ENCODE measurements at regions not wholly inside any gene's neighbourhood (a gene's known extent, or its start where the extent isn't known, plus 50 kb on each side); places are given as distances from the start of the nearest gene placed in this dataset.

DNA sequence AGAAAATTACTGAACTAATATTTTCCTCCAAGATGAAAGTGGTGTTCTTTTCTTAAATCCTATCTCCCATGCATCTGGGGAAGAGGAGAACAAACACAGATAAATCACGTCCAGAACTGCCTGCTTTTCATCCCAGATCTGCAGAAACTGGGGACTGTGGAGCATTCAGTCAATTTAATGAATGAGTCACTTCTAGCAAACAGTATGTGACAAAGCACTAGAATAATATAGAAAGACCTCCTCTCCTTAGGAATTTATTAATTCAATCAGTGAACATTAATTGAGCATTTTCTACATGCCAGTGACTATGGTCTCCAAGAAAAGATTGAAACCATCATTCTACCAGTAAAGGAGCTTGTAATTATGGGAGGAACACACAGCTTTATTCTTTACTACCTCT, 693.4 kb upstream of the ID2 start:
- peaks cover 2% of the 10 kb centered on the region for H3K4me1 ChIP-seq
- TF ChIP-seq, protein P1, sequence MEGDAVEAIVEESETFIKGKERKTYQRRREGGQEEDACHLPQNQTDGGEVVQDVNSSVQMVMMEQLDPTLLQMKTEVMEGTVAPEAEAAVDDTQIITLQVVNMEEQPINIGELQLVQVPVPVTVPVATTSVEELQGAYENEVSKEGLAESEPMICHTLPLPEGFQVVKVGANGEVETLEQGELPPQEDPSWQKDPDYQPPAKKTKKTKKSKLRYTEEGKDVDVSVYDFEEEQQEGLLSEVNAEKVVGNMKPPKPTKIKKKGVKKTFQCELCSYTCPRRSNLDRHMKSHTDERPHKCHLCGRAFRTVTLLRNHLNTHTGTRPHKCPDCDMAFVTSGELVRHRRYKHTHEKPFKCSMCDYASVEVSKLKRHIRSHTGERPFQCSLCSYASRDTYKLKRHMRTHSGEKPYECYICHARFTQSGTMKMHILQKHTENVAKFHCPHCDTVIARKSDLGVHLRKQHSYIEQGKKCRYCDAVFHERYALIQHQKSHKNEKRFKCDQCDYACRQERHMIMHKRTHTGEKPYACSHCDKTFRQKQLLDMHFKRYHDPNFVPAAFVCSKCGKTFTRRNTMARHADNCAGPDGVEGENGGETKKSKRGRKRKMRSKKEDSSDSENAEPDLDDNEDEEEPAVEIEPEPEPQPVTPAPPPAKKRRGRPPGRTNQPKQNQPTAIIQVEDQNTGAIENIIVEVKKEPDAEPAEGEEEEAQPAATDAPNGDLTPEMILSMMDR (IDR thresholded peaks at IDR 0.05): no peak

DNA sequence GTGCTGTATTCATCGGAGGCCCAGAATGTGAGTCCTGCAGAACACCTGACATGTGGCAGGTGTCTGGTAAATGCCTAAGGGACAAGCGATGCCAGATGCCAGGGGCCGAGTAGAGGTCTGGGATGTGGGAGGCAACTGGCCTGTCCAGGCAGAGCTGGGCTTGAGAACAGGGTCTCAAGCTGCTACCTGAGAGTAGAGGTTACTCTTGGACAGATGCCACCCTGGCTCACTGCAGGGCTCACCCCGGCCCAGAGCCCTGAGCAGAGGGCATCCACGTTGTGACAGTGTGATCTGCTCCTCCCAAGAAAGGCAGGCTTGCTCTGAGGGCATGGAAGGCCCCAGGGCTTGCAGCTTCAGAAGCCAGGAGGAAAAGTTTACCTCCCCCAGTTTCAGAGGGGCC, 692.0 kb upstream of the ID2 start:
- no peaks in the 10 kb centered on the region for H3K79me2 ChIP-seq
- TF ChIP-seq, protein P1 (IDR thresholded peaks at IDR 0.05): no peak
- H3K9me3 ChIP-seq (ENCODE audit: control insufficient read depth, low read length): no peaks in the 10 kb centered on the region
- H3K4me2 ChIP-seq (ENCODE audit: low read length): no peak overlapping the region
- H3K4me1 ChIP-seq: peaks cover 11% of the 10 kb centered on the region
- H3K27ac ChIP-seq: no peak overlapping the region
- no peak overlapping the region for H3K4me3 ChIP-seq (ENCODE audit: low read depth, low read length)
- no peaks in the 10 kb centered on the region for H3K27me3 ChIP-seq (ENCODE audit: control insufficient read depth, insufficient read depth, low read length)
- H3K9ac ChIP-seq: no peak overlapping the region
- H3K36me3 ChIP-seq (ENCODE audit: control insufficient read depth, insufficient read depth, low read length): no peaks in the 10 kb centered on the region
- no peak overlapping the region for H2AFZ ChIP-seq

More for the DNA sequence above, 693.4 kb upstream of the ID2 start:
- Histone ChIP-seq H3K36me3 (ENCODE audit: control insufficient read depth, insufficient read depth, low read length) (no peaks in the 10 kb centered on the region), H2AFZ (no peak overlapping the region), H3K4me2 (ENCODE audit: low read length) (no peak overlapping the region), H3K27ac (no peak overlapping the region), H3K79me2 (no peaks in the 10 kb centered on the region), H3K27me3 (ENCODE audit: control insufficient read depth, insufficient read depth, low read length) (no peaks in the 10 kb centered on the region), H3K9me3 (ENCODE audit: control insufficient read depth, low read length) (no peaks in the 10 kb centered on the region), H3K9ac (no peak overlapping the region), H3K4me3 (ENCODE audit: low read depth, low read length) (no peak overlapping the region)

- Histone ChIP-seq H3K27ac (no peak overlapping the region), H3K4me2 (ENCODE audit: low read length) (no peak overlapping the region), H2AFZ (no peak overlapping the region), H3K79me2 (no peaks in the 10 kb centered on the region), H3K4me1 (peaks cover 14% of the 10 kb centered on the region), H3K9me3 (ENCODE audit: control insufficient read depth, low read length) (no peaks in the 10 kb centered on the region), H3K9ac (no peak overlapping the region), H3K27me3 (ENCODE audit: control insufficient read depth, insufficient read depth, low read length) (no peaks in the 10 kb centered on the region), H3K36me3 (ENCODE audit: control insufficient read depth, insufficient read depth, low read length) (no peaks in the 10 kb centered on the region), H3K4me3 (ENCODE audit: low read depth, low read length) (no peak overlapping the region)
- TF ChIP-seq, protein P1 (IDR thresholded peaks at IDR 0.05): no peak
These were observed 688.9 kb upstream of the ID2 start for GRCh38 chr2:7992612-7993602.

GRCh38 chr2:7994397-7994951, 687.4 kb upstream of the ID2 start:
- Histone ChIP-seq H3K4me1 (peaks cover 14% of the 10 kb centered on the region), H3K27ac (no peak overlapping the region), H3K9ac (no peak overlapping the region), H2AFZ (peak overlapping the region; percentile 59), H3K4me2 (ENCODE audit: low read length) (no peak overlapping the region), H3K4me3 (ENCODE audit: low read depth, low read length) (no peak overlapping the region), H3K79me2 (no peaks in the 10 kb centered on the region), H3K36me3 (ENCODE audit: control insufficient read depth, insufficient read depth, low read length) (no peaks in the 10 kb centered on the region), H3K27me3 (ENCODE audit: control insufficient read depth, insufficient read depth, low read length) (no peaks in the 10 kb centered on the region), H3K9me3 (ENCODE audit: control insufficient read depth, low read length) (no peaks in the 10 kb centered on the region)
- TF ChIP-seq, protein P1 (IDR thresholded peaks at IDR 0.05): no peak

All from parathyroid adenoma (tissue), 2 donors.